K562 (cell line): ENCODE measurements at regions not wholly inside any gene's neighbourhood (a gene's known extent, or its start where the extent isn't known, plus 50 kb on each side); places are given as distances from the start of the nearest gene placed in this dataset.
A peak's percentile ranks its signal among the peaks of the same experiment; 100 is the strongest.

ENCODE experiments used
- ATF3 ChIP-seq, 2 experiments: fragments of 450-650 bp in 1 of 2; sonication (generic) in 1 of 2; formaldehyde crosslinking in 1 of 2; IDR thresholded peaks in 1 of 2; conservative IDR thresholded peaks in 1 of 2; 2 replicates each; pipeline versions ENCODE4 v1.6.1 to v1.8.1; 2016 to 2023; ENCODE audit warnings: mild to moderate bottlenecking in 2 of 2, moderate library complexity in 2 of 2, inconsistent platforms in 1 of 2, missing genetic modification reagents in 1 of 2
- HBP1 ChIP-seq: fragments of 450-650 bp; formaldehyde crosslinking; IDR thresholded peaks from 2 replicates; pipeline ENCODE4 v1.4.0; 2022; ENCODE audit warnings: missing genetic modification characterization
- RFX5 ChIP-seq: IDR thresholded peaks from 2 replicates; pipeline ENCODE4 v1.6.1; 2011; ENCODE audit warnings: low read depth, mild to moderate bottlenecking, improper control_type of control experiment, low read length
- SMARCE1 ChIP-seq: fragments of 450-650 bp; IDR thresholded peaks from 2 replicates; pipeline ENCODE4 v1.7.1; 2016; ENCODE audit warnings: mild to moderate bottlenecking
- TCF7L2 ChIP-seq: fragments of 150-350 bp; IDR thresholded peaks from 2 replicates; pipeline ENCODE4 v1.6.1; 2016; ENCODE audit warnings: low read depth, mild to moderate bottlenecking, low read length, moderate library complexity
- THRB ChIP-seq: fragments of 450-650 bp; formaldehyde crosslinking; conservative IDR thresholded peaks from 2 replicates; pipeline ENCODE4 v1.4.0; 2022; ENCODE audit warnings: mild to moderate bottlenecking, missing genetic modification characterization
- USF1 ChIP-seq: sonication (generic); formaldehyde crosslinking; IDR thresholded peaks from 2 replicates; pipeline ENCODE4 v1.9.0; 2022; ENCODE audit warnings: mild to moderate bottlenecking, missing genetic modification reagents
- USF2 ChIP-seq: sonication (generic); formaldehyde crosslinking; IDR thresholded peaks from 2 replicates; pipeline ENCODE4 v1.5.0; 2020; ENCODE audit warnings: missing genetic modification reagents
- ZBTB7A ChIP-seq: IDR thresholded peaks from 2 replicates; pipeline ENCODE4 v1.6.1; 2011; ENCODE audit warnings: low read depth, mild to moderate bottlenecking, low read length, moderate library complexity, borderline replicate concordance; ENCODE audit not compliant: control insufficient read depth
- ZNF507 ChIP-seq: conservative IDR thresholded peaks from 2 replicates; pipeline ENCODE4 v1.6.1; 2017; ENCODE audit warnings: missing genetic modification characterization, missing compliant biosample characterization
- ZNF584 ChIP-seq: fragments of 200-800 bp; sonication (Bioruptor generic); IDR thresholded peaks from 2 replicates; pipeline ENCODE4 v1.6.1; 2016; ENCODE audit warnings: low read depth, mild to moderate bottlenecking, missing genetic modification characterization, missing compliant biosample characterization
- ZNF79 ChIP-seq: fragments of 250-450 bp; sonication (Bioruptor Pico); IDR thresholded peaks from 2 replicates; pipeline ENCODE4 v1.4.0; 2020; ENCODE audit warnings: low read depth, mild to moderate bottlenecking, moderate library complexity
- TF ChIP-seq, protein P1 (sequence below): fragments of 450-650 bp; IDR thresholded peaks from 2 replicates; pipeline ENCODE4 v1.6.1; 2016; ENCODE audit warnings: low read depth, mild to moderate bottlenecking, moderate library complexity
- TF ChIP-seq, protein P2 (sequence below): sonication (generic); formaldehyde crosslinking; IDR thresholded peaks from 2 replicates; pipeline ENCODE4 v1.8.1; 2023; ENCODE audit warnings: mild to moderate bottlenecking, missing genetic modification reagents

- TF ChIP-seq ATF3 (IDR thresholded peaks at IDR 0.05) (peak; percentile 95), ATF3 (CRISPR knock-in tag; conservative IDR thresholded peaks at IDR 0.05) (peak; percentile 59; the same call in 1 of the 2 replicates), USF1 (no peak), RFX5 (no peak), ZNF584 (CRISPR knock-in tag) (no peak; the same call in 1 of the 2 replicates), USF2 (no peak), ZNF79 (CRISPR knock-in tag) (no peak), THRB (CRISPR knock-in tag) (no peak), HBP1 (no peak), SMARCE1 (peak; percentile 98), ZNF507 (no peak), ZBTB7A (0 out of 2 replicates have a peak, but pooled peaks have one; percentile 13), TCF7L2 (no peak)
- TF ChIP-seq, protein P1, sequence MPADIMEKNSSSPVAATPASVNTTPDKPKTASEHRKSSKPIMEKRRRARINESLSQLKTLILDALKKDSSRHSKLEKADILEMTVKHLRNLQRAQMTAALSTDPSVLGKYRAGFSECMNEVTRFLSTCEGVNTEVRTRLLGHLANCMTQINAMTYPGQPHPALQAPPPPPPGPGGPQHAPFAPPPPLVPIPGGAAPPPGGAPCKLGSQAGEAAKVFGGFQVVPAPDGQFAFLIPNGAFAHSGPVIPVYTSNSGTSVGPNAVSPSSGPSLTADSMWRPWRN, result peak; percentile 82
- TF ChIP-seq, protein P2, sequence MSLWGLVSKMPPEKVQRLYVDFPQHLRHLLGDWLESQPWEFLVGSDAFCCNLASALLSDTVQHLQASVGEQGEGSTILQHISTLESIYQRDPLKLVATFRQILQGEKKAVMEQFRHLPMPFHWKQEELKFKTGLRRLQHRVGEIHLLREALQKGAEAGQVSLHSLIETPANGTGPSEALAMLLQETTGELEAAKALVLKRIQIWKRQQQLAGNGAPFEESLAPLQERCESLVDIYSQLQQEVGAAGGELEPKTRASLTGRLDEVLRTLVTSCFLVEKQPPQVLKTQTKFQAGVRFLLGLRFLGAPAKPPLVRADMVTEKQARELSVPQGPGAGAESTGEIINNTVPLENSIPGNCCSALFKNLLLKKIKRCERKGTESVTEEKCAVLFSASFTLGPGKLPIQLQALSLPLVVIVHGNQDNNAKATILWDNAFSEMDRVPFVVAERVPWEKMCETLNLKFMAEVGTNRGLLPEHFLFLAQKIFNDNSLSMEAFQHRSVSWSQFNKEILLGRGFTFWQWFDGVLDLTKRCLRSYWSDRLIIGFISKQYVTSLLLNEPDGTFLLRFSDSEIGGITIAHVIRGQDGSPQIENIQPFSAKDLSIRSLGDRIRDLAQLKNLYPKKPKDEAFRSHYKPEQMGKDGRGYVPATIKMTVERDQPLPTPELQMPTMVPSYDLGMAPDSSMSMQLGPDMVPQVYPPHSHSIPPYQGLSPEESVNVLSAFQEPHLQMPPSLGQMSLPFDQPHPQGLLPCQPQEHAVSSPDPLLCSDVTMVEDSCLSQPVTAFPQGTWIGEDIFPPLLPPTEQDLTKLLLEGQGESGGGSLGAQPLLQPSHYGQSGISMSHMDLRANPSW (CRISPR knock-in tag), result no peak
Measured at GRCh38 chr9:124202447-124202971, 55.2 kb upstream of the NEK6 start (continued).
